HG03159 (cell line): ENCODE measurements at regions not wholly inside any gene's neighbourhood (a gene's known extent, or its start where the extent isn't known, plus 50 kb on each side); places are given as distances from the start of the nearest gene placed in this dataset.
"Not testable (repeated sequence)": the region's sequence is repeated elsewhere in the genome, so short reads cannot be mapped to it uniquely, and the experiment has no call there.

Source experiments
- ATAC-seq: cut with Tn5 transposase; IDR thresholded peaks from one replicate; pipeline ENCODE4 v1.9.1; 2021; ENCODE audit warnings: mild to moderate bottlenecking, moderate library complexity; ENCODE audit not compliant: unreplicated experiment

DNA sequence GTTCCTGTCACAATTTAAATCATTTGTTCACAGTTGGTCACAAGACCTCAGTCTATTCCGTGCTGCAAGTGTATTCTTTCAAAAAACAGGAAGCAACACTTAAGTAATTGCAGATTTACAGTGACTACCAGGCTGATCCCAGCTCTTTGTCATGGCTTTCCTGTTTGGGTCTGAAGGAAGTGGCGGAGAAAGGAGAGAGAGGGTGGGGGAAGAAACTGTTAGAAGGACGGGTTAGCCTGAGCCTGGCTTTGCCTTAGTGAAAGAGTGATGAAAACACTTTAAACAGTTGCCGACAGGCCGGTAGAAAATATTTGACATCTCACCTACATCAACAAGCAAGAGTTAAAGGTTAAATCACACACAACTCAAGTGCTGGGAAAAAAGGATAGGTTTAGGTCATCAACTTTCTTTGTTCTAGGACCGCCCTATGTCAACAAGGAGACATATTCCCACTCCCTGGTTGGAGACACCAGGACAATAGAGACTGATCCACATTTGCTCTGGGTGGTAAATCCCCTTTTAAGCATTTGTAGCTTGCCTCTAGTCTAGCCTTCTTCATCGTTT lies 102.2 kb upstream of the DAB2 start:
- ATAC-seq: no peak

DNA sequence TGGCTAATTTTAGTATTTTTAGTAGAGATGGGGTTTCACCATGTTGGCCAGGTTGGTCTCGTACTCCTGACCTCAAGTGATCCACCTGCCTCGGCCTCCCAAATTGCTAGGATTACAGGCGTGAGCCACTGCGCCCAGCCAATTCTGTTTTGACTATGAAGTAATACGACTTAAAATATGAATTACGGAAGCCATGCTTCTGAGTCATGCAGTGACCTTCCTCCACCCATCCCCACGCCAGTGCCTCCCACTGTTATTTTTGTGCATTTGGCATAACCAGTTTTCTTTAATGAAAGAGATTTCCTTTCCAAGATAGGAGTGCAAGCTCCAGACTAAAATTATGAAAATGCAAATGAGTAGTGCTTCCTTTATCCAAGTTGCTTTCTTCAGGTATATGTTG lies 101.0 kb upstream of the DAB2 start:
- ATAC-seq: not testable (repeated sequence)

DNA sequence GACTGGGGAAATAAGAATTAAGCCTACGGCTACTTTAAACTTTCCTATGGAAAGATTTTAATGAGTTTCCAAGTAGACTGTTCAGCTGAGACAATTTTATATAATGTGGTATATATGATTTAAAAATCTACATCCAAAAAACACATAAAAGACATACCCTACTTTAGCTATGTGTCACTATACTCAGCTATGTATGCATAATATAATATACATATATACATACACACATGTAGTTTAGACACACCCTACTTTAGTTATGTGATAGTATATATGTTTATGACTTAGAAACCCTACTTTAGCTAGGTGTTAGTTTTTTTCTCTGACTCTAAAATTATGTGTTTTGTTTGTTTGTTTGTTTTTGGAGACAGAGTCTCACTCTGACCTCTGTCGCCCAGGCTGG lies 100.5 kb upstream of the DAB2 start:
- no peak for ATAC-seq

DNA sequence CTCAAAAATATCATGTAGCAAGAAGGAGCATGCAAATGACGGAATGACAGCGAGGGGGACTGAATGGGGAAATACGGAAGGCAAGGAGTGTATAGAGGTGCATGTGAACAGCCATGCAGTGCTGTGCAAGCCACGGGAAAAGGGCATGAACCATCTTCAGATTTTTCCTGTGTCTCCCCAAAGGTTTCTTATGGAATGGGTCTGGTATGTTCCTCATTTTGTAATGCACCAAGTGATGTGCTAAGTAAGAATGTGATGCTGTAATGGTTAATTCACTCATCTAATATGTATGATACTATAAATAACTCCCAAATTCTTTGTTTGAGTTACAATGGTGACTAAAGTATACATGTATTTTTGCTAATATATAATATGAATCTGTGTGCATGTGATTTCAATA lies 99.0 kb upstream of the DAB2 start:
- no peak for ATAC-seq

DNA sequence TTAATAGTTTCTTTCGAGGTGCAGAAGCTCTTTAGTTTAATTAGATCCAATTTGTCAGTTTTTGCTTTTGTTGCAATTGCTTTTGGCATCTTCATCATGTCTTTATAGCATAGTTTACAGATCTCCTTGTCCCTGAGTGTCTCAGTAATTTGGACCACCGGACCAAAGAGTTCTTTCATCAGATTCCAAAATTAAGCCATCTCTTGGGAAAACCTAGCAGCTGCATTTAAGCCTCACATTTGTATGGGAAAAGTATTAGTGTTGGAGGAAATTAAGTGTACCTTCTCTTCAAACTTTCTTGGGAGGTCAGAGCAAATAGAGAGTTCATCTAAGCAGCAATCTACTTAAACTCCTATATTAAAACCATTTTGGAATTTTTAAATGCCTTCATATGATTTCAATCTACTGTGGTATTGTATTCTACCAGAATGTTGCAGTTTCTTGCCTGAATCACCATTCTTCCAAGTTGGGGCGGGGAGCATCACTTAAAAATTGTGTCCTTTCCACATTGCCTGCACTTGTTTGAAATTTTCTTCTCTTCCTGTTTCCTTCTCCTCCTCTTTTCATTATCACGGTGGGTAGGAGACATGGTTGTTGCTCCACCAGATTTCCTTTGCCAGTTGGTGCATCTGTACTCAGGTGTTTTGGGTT lies 97.3 kb upstream of the DAB2 start:
- ATAC-seq: no peak

DNA sequence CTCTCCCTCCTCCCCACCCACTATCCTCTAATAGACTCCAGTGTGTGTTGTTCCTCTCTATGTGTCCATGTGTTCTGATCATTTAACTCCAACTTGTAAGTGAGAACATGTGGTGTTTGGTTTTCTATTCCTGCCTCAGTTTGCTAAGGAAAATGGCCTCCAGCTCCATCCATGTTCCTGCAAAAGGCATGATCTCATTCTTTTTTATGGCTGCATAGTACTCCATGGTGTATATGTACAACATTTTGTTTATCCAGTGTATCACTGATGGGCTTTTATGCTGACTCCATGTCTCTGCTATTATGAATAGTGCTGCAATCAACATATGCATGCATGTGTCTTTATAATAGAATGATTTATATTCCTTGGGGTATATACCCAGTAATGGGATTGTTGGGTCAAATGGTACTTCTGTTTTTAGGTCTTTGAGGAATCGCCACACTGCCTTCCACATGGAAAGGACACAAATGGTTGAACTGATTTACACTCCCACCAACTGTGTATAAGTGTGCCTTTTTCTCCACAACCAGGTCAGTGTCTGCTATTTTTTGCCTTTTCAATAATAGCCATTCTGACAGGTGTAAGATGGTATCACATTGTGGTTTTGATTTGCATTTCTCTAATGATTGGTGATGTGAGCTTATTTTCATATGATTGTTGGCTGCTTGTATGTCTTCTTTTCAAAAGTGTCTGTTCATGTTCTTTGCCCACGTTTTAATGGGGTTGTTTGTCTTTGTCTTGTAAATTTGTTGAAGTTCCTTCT lies 96.5 kb upstream of the DAB2 start:
- ATAC-seq: no peak

DNA sequence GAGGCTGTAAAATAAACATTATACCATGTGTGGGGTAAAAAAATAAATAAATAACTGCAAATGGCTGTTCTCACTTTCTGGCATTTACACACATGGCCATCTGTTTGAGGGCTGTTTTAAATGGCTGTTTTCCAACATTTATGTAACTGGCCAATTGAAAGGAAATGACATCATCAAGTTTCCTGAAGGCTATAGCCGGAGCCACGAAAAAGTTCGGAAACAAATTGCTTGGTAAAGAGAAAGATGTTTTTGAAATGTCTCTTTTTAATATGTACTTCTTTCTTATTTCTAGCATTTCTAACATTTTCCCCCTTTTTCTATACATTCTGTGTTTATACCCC lies 95.4 kb upstream of the DAB2 start:
- no peak for ATAC-seq

DNA sequence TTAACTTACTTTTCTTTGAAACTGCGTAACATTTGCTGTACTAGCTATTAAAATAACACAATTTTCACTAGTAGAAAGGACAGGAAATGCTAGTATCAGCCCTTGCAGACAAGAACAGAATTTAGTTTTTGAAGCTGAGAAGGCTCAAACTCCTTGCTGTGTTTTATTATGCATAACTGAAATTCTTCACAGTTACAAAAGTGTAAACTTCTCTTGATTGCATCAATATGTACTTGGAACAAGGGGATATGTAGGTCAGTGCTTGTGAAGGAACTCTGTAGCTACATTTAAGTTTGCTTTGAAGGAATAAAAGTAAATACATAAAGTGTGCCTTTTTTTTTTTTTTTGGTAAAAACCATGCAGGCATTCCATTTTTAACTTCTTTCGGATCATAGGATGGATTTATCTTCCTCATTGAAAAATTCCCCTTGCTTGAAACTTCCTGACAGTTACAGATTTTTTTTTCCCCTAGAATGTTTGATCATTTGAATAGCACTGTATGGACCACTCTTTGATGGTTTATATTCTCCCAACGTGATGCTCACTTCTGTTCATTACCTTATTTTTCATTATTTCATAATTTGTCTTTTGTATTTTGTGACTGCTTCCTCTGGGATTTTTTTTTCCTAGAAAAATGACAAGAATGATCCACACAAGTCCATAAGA lies 94.9 kb upstream of the DAB2 start:
- ATAC-seq: no peak

DNA sequence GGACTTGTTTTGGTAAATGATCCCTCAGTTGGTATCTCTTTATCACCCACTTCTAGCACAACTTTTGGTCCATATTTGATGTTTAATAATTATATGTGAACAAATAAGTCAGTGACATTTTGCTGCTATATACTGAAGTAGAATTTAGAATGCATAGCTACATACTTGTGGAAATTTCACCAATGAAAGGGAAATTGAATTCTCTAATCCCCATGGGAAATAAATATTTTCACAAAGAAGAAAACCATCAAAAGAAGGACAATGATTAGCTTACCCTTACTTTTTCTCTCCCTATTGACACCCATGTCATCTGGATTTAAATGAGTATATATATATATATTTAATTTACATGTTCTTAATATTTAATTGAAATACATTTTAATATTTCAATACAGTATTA lies 94.3 kb upstream of the DAB2 start:
- ATAC-seq: no peak

DNA sequence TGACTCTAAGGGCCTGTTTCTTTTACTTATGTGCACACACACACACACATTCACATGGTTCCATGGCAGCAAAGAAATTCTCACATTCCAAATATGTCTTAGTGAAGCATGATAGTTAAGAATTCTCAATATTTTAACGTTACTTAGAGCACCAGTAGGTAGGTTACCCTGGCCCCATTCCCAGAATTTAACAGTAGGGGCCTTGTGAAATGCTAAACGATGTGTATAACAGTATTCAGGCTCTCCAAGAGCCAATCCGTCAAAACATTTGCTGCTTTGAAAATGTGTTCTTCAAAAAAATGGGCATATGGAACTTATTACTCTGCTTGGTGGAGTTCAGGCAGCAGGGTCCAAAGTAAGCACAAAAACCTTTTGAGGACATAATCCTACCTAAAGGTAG lies 93.7 kb upstream of the DAB2 start:
- ATAC-seq: no peak

DNA sequence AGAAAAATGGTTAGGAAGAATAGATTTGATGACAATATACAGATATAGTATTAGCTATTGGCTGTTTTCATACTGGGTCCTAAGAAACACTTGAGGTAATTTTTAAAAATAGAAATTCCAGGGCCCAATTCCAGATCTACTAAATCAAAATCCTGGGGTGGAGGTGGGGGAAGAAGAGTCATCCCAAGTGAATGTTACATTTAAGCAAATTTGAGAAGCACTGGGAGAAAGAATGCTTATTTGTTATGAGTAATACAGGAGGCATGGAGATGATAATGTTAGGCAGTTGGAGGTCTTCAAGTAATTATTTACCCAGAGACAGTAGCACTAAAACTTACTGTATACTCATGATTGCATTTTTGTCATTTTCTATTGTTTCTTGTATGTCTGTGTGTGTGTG lies 93.0 kb upstream of the DAB2 start:
- no peak for ATAC-seq

DNA sequence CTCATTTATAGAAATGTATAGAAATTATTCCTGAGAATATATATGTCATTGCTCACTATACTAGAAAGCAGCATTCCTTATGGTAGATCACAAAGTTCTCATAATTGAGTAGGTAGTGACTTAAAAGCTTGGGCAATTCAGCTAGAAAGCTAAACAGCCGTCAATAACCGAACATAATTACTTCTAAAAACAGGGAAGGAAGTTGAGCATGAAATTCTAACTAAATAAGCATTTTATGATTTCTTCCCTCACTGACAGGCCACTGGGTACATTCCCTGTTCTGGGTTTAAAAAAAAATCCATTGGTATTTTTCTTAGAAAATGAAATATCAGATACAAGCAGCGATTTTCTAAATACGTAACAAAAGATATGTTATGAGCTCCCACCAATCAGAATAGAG lies 91.1 kb upstream of the DAB2 start:
- ATAC-seq: no peak

DNA sequence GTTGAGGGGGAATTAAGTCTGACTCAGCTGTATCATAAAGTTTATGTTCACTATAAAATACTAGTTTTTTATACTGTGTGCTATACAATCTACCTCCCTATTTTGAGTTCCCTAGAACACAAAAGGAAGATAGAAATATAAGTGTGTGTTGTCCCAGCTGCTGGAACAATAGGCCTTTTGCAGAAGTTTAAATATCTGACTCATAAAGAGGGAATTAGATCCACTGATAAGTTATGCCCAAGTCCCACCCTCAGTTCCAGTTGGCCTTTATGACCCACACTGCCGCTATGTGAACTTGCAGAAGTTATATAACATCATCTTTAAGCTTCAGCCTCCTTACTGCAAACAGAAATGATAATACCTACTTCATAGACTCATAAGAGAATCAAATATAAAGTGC lies 88.5 kb upstream of the DAB2 start:
- no peak for ATAC-seq

DNA sequence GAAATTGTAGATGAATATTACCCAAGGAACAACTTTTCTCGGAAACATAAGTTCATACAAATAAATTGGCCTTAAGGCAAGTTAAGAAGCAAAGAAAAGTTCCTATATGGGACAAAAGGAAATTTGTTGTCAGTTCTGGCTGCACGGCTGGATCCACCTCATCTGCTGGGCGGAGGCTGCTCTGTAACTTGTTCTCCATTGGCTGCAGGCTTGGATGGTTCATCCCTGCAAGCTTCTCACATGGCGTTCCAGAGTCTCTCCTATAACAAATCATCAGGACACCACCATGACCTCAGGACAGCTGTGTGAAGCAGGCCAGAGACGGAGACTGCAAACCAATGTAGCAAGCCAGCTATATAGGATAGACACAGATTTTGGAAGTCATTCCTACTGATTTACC lies 81.4 kb upstream of the DAB2 start:
- ATAC-seq: no peak

DNA sequence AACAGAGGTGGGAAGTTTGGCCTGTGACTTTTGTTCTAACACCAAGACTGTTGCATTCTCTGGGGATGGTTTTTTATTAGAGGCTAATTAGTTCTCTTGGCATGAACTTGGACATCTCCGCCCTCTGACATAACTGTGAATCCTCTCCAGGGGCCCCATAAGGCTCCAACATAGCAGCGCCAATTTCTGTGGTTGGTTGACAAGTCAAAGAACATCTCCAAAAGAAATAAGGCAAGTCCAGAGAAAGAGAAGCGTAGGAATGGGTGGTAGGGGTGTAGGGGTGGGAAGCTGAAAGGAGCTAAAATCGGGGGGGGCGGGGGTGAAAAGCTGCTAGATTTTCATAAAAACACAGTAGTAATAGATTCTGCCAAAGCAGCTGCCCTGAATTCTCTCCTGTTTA lies 81.0 kb upstream of the DAB2 start:
- ATAC-seq: no peak

DNA sequence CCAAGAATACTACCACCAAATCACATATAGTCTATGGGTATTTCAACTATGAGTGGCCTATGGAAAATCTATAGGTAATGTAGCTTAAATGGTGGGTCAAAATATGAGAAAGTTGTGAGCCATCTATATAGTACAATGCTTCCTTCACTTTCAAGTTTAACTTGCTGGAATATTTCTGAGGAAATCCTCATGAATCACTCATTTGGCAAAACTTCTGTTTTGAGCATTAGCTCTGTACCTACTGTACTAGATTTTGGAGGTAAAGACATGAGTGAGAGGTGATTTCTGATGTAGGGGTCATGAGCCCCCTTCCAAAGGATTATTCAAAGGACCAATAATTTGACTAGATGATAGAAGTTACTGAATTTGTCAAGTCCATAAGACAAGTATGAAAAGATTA lies 80.6 kb upstream of the DAB2 start:
- no peak for ATAC-seq

DNA sequence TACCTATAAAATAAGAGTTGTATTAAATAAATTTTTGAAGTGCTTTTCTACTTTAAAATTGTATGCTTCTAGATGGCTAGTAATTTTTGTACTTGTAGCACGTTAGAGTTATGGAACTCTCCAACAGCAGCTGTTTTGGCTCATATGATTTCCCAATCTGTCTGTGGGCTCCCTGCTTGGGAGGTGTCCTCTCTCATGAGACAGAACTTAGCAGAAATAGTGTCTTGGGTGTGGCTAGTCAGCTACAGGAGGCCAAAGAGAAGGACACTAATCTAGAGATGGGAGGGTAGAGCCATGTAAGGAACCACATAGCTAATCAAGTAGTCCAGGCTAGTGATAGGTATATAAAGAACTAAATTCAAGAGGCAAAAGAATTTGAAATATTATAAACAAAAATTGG lies 78.4 kb upstream of the DAB2 start:
- no peak for ATAC-seq

DNA sequence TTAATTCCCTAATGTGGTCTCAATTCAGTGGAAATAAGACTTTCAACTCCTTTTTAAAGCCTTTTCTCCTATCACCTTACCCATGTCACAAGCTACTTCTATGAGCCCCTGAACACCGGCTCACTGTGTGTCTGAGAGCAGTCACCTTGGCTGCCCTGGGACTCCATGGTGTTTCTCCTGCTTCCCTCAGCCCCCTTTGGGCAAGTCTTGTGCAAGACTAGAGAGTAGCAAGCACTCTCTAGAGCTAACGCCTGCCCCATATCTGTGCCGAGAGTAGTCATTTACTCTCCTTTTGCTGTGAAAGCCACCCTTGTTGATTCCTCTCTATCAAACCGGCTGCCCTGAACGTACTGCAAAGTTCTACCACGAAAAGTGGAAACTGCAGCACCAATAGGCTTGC lies 77.9 kb upstream of the DAB2 start:
- no peak for ATAC-seq

DNA sequence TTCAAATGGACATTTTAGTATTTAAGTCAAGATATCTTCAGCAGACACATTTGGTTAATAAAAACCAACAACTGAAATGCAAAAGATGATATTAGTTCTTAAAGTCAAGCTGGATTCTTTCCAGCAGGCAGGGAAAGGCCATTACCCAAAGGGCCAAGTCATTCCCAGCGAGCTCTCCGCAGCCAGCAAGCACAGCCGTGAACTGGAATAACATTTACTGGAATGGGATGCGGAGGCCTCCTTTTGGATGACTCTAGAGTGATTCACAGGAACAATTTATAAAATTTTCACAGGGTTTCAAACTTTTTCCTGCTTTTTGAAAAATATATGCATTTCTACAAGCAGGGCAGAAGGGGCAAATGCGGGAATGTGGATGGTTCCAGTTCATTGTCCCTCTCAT lies 76.6 kb upstream of the DAB2 start:
- no peak for ATAC-seq

DNA sequence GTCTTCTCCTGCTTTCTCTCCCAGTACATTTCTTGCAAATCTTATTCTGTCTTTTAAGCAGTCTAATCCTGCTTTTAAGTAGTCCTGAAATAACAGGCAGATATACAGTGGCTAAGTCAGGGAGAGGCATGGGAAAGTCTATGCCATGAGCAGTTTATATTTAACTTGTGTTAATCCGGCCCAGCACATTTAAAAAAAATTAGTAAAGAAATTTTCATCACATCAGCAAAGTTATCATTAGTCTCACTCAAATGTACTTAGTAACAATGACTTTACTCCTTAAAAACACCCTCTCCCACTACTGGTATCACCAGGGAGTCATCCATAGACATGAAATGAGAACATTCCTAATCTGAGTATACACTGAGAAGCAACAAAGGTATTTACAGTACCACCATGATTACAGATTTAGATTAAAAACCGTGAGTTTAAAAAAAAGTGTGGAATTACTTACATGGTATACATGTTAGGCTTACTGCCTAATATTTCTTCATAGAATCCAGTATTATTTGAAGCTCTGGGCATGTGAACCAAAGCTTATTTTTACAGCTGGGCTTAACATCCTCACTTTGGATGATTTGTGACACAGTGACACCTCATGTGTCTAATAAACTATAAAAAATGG lies 75.9 kb upstream of the DAB2 start:
- ATAC-seq: no peak

DNA sequence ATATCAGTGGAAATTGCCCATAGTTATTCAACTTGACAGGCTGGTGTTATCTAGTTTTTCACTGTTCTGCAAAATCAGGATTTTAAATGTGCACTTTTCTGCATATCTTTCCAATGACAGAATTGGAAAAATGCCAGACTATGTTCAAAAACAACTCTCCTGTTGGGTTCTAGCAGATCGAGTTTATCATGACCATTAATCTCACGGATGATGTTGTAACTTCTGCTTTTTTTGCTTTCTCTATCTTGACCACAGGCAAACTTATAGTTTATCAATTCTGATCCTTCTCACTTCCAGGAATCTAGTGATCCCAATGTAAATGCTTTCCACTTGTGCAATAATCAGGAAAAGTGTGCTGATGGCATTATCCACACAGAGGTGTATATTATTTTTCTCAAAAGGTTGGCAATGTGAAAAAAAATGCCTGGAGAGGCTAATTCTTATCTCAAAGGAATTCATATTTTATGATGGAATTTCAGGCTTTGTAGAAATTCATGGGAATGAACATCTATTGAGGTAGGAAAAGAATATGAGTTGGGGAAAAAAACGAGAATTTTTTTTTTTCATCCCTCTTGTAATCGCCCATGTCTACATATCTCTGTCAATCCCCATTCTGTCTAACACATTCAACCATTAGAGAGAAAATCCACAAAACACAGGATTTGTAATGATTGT lies 73.6 kb upstream of the DAB2 start:
- no peak for ATAC-seq
